AG09309 (cell line): ENCODE measurements at regions not wholly inside any gene's neighbourhood (a gene's known extent, or its start where the extent isn't known, plus 50 kb on each side); places are given as distances from the start of the nearest gene placed in this dataset.
"Not testable (repeated sequence)": the region's sequence is repeated elsewhere in the genome, so short reads cannot be mapped to it uniquely, and the experiment has no call there.

Experiments used
- DNase-seq: peaks from one replicate; pipeline ENCODE4 v3.0.0-alpha.2; 2010; ENCODE audit warnings: low read depth
- H3K4me3 ChIP-seq: 2 replicates; pipeline ENCODE4 v1.5.1; 2011; ENCODE audit warnings: mild to moderate bottlenecking, low read depth, low read length, moderate library complexity; ENCODE audit not compliant: control insufficient read depth
- TF ChIP-seq, protein P1 (sequence below): IDR thresholded peaks from 2 replicates; pipeline ENCODE4 v1.5.1; 2011; ENCODE audit warnings: mild to moderate bottlenecking, low read depth, low read length, inconsistent platforms; ENCODE audit not compliant: insufficient read depth, control insufficient read depth; ENCODE audit errors: missing control alignments

DNA sequence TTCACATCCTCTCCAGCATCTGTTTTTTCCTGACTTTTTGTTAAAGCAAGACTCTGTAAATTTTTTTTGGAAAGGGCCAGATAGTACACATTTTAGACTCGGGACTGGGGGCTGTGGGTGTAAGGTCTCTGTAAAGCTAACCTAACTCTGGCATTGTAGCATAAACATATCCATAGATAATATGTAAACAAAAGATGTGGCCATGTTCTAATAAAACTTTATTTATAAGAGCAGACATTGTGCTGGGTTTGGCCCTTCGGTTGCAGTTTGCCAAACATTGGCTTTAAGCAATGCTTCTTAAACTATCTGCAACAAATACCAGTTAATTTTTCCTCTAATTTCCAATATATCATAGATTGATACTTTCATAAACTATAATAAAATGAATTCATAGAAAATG is 605.2 kb downstream of the EBF1 start:
- DNase-seq: no peak
- H3K4me3 ChIP-seq: no peak overlapping the region
- TF ChIP-seq, protein P1, sequence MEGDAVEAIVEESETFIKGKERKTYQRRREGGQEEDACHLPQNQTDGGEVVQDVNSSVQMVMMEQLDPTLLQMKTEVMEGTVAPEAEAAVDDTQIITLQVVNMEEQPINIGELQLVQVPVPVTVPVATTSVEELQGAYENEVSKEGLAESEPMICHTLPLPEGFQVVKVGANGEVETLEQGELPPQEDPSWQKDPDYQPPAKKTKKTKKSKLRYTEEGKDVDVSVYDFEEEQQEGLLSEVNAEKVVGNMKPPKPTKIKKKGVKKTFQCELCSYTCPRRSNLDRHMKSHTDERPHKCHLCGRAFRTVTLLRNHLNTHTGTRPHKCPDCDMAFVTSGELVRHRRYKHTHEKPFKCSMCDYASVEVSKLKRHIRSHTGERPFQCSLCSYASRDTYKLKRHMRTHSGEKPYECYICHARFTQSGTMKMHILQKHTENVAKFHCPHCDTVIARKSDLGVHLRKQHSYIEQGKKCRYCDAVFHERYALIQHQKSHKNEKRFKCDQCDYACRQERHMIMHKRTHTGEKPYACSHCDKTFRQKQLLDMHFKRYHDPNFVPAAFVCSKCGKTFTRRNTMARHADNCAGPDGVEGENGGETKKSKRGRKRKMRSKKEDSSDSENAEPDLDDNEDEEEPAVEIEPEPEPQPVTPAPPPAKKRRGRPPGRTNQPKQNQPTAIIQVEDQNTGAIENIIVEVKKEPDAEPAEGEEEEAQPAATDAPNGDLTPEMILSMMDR: no peak

DNA sequence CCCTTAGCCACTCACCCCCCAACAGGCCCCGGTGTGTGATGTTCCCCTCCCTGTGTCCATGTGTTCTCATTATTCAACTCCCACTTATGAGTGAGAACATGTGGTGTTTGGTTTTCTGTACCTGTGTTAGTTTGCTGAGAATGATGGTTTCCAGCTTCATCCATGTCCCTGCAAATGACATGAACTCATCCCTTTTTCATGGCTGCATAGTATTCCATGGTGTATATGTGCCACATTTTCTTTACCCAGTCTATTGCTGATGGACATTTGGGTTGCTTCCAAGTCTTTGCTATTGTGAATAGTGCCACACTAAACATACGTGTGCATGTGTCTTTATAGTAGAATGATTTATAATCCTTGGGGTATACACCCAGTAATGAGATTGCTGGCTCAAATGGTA is 605.7 kb downstream of the EBF1 start:
- not testable (repeated sequence) for H3K4me3 ChIP-seq, DNase-seq

GRCh38 chr5:158492841-158493242 is 606.9 kb downstream of the EBF1 start:
- peak; percentile 37 for DNase-seq
- TF ChIP-seq, protein P1: no peak
- no peak overlapping the region for H3K4me3 ChIP-seq

GRCh38 chr5:158492136-158492535 is 607.6 kb downstream of the EBF1 start:
- TF ChIP-seq, protein P1: no peak
- no peak for DNase-seq
- no peak overlapping the region for H3K4me3 ChIP-seq

GRCh38 chr5:158487664-158488063 is 612.1 kb downstream of the EBF1 start:
- no peak overlapping the region for H3K4me3 ChIP-seq
- DNase-seq: no peak
- TF ChIP-seq, protein P1: no peak

DNA sequence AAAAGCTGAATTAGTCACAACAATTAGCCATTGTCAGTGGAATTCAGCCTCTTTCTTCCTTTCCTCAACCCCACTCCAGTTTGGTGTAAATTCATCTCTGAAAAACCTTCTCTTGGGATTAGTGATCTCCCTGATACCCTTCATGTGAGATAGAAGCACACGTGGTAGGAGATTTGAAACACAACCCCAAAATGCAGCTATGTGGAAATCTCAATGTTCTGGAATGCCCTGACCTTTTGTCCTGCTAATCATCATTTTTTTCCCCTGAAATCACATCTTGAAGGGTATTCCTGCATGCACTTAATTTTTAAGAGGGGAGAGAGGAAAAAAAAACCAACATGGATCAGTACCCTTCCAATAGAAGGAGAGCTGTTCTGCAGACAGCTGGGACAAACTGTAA is 612.6 kb downstream of the EBF1 start:
- DNase-seq: no peak
- H3K4me3 ChIP-seq: no peak overlapping the region
- TF ChIP-seq, protein P1: no peak

- no peak for DNase-seq
- H3K4me3 ChIP-seq: no peak overlapping the region
- TF ChIP-seq, protein P1: no peak
Measured at GRCh38 chr5:158486566-158486965, 613.1 kb downstream of the EBF1 start.
